HCT116 (cell line): ENCODE measurements at regions not wholly inside any gene's neighbourhood (a gene's known extent, or its start where the extent isn't known, plus 50 kb on each side); places are given as distances from the start of the nearest gene placed in this dataset.

Experiments used
- ATAC-seq: fragments of 200-7000 bp; cut with Tn5 transposase; 2 replicates; pipeline ENCODE4 v1.9.1; 2020; ENCODE audit warnings: mild to moderate bottlenecking, moderate library complexity
- BruUV-seq: library from RNA; stranded (reverse); fragments of 400-500 nt; replicated peaks from 2 replicates; lab custom pipeline; 2021; lab: Mats Ljungman, UMichigan
- CTCF ChIA-PET: fragments of 300-600 bp; sonication (Branson Sonifier 250); formaldehyde crosslinking; loops from one replicate; lab custom pipeline; 2021; ENCODE audit warnings: antibody characterized with exemption; lab: Charles Lee
- POLR2A ChIA-PET: fragments of 300-600, 350-600 bp; sonication (Branson Sonifier 250); formaldehyde crosslinking; loops from one replicate; lab custom pipeline; 2021; ENCODE audit warnings: antibody characterized with exemption; lab: Charles Lee
- RAD21 ChIA-PET, 2 experiments: fragments of 300-600 bp; sonication (Branson Sonifier 250); formaldehyde crosslinking; loops; one replicate each; lab custom pipeline; 2023; ENCODE audit warnings: low total read pairs in 2 of 2; ENCODE audit not compliant: uncharacterized antibody in 2 of 2, unreplicated experiment in 2 of 2, low non-redundant PET in 1 of 2; lab: Charles Lee
- DNase-seq: peaks from one replicate; pipeline ENCODE4 v3.0.0-alpha.2; 2010; ENCODE audit warnings: low read depth, low spot score
- H2AFZ ChIP-seq: fragments of 200-600 bp; shearing (Covaris generic), sonication (generic); 2 replicates; pipeline ENCODE4 v1.6.1; 2017; ENCODE audit warnings: low read depth, mixed run types, mixed read lengths, antibody characterized with exemption, low read length; ENCODE audit not compliant: poor library complexity, severe bottlenecking
- H3K27ac ChIP-seq: 2 replicates; pipeline ENCODE4 v1.5.1; 2012; ENCODE audit warnings: low read depth, low read length
- H3K27me3 ChIP-seq: fragments of 200-600 bp; sonication (generic); 2 replicates; pipeline ENCODE4 v1.6.1; 2016; ENCODE audit warnings: mixed run types, low read length, mixed read lengths; ENCODE audit not compliant: insufficient read depth
- H3K36me3 ChIP-seq, 2 experiments: fragments of 200-500 bp in 1 of 2; fragments of 200-600 bp in 1 of 2; sonication (Bioruptor generic) in 1 of 2; sonication (generic) in 1 of 2; 2 replicates each; pipeline versions ENCODE4 v1.5.1 to v1.6.1; 2014 to 2016; ENCODE audit warnings: low read length in 2 of 2, inconsistent platforms in 1 of 2, mixed read lengths in 1 of 2, mixed run types in 1 of 2; ENCODE audit not compliant: insufficient read depth in 2 of 2, control insufficient read depth in 1 of 2
- H3K4me1 ChIP-seq, 2 experiments: fragments of 200-600 bp in 1 of 2; sonication (generic) in 1 of 2; 2 replicates each; pipeline versions ENCODE4 v1.5.1 to v1.6.1; 2012 to 2017; ENCODE audit warnings: low read length in 2 of 2, inconsistent platforms in 1 of 2, mild to moderate bottlenecking in 1 of 2, mixed read lengths in 1 of 2, mixed run types in 1 of 2, moderate library complexity in 1 of 2; ENCODE audit not compliant: insufficient read depth in 2 of 2, control insufficient read depth in 1 of 2
- H3K4me2 ChIP-seq: fragments of 200-600 bp; sonication (generic); 2 replicates; pipeline ENCODE4 v1.6.1; 2017; ENCODE audit warnings: mixed run types, low read length, mixed read lengths
- H3K4me3 ChIP-seq, 2 experiments: fragments of 200-600 bp in 1 of 2; sonication (generic) in 1 of 2; replicated peaks in 1 of 2; 2 replicates each; pipeline ENCODE4 v1.5.1; 2011 to 2016; ENCODE audit warnings: low read length in 2 of 2, control low read depth in 1 of 2, low read depth in 1 of 2, mild to moderate bottlenecking in 1 of 2, mixed read lengths in 1 of 2, mixed run types in 1 of 2
- H3K79me2 ChIP-seq: fragments of 200-600 bp; sonication (generic); 2 replicates; pipeline ENCODE4 v1.6.1; 2017; ENCODE audit warnings: mild to moderate bottlenecking, mixed run types, low read length, moderate library complexity, mixed read lengths; ENCODE audit not compliant: insufficient read depth
- H3K9ac ChIP-seq: fragments of 200-600 bp; sonication (generic); 2 replicates; pipeline ENCODE4 v1.6.1; 2016; ENCODE audit warnings: low read length, mixed read lengths
- H3K9me2 ChIP-seq: fragments of 200-600 bp; sonication (generic), shearing (Covaris generic); 2 replicates; pipeline ENCODE4 v1.6.1; 2017; ENCODE audit warnings: mixed run types, mild to moderate bottlenecking, moderate library complexity; ENCODE audit not compliant: insufficient read depth
- H3K9me3 ChIP-seq, 2 experiments: fragments of 200-500 bp in 1 of 2; fragments of 200-600 bp in 1 of 2; sonication (Bioruptor generic) in 1 of 2; sonication (generic) in 1 of 2; 2 replicates each; pipeline ENCODE4 v1.6.1; 2014 to 2017; ENCODE audit warnings: low read length in 2 of 2, mixed read lengths in 2 of 2, inconsistent platforms in 1 of 2, low read depth in 1 of 2, mild to moderate bottlenecking in 1 of 2, mixed run types in 1 of 2, moderate library complexity in 1 of 2; ENCODE audit not compliant: control insufficient read depth in 1 of 2, insufficient read depth in 1 of 2
- H4K20me1 ChIP-seq: fragments of 200-600 bp; sonication (generic), shearing (Covaris generic); 2 replicates; pipeline ENCODE4 v1.6.1; 2017; ENCODE audit warnings: mixed run types, mild to moderate bottlenecking, moderate library complexity; ENCODE audit not compliant: insufficient read depth
- CBX3 ChIP-seq: IDR thresholded peaks from 2 replicates; pipeline ENCODE4 v1.6.1; 2012; ENCODE audit warnings: low read depth
- CEBPB ChIP-seq: IDR thresholded peaks from 2 replicates; pipeline ENCODE4 v1.6.1; 2012; ENCODE audit warnings: low read depth
- EGR1 ChIP-seq: IDR thresholded peaks from 2 replicates; pipeline ENCODE4 v1.6.1; 2012; ENCODE audit warnings: low read depth
- ELF1 ChIP-seq: IDR thresholded peaks from 2 replicates; pipeline ENCODE4 v1.6.1; 2012; ENCODE audit warnings: low read depth, borderline replicate concordance
- EZH2 ChIP-seq: fragments of 200-600 bp; sonication (generic); IDR thresholded peaks from 2 replicates; pipeline ENCODE4 v1.6.1; 2017; ENCODE audit warnings: antibody characterized with exemption, mixed run types
- JUND ChIP-seq: IDR thresholded peaks from 2 replicates; pipeline ENCODE4 v1.6.1; 2012
- POLR2A ChIP-seq: IDR thresholded peaks from 2 replicates; pipeline ENCODE4 v1.7.0; 2011; ENCODE audit warnings: borderline replicate concordance; ENCODE audit not compliant: insufficient read depth, insufficient read length; ENCODE audit errors: extremely low read depth
- POLR2AphosphoS5 ChIP-seq: IDR thresholded peaks from 2 replicates; pipeline ENCODE4 v1.6.1; 2011; ENCODE audit warnings: mild to moderate bottlenecking, low read depth, low read length, moderate library complexity
- RAD21 ChIP-seq: IDR thresholded peaks from 2 replicates; pipeline ENCODE4 v1.6.1; 2012; ENCODE audit warnings: low read depth, mild to moderate bottlenecking
- SP1 ChIP-seq: IDR thresholded peaks from 2 replicates; pipeline ENCODE4 v1.6.1; 2012; ENCODE audit warnings: low read depth
- SRF ChIP-seq: IDR thresholded peaks from 2 replicates; pipeline ENCODE4 v1.6.1; 2012; ENCODE audit warnings: low read depth
- TCF7L2 ChIP-seq: IDR thresholded peaks from 2 replicates; pipeline ENCODE4 v1.7.0; 2011; ENCODE audit warnings: borderline replicate concordance, inconsistent platforms; ENCODE audit not compliant: insufficient read depth, insufficient read length; ENCODE audit errors: extremely low read depth
- ZFX ChIP-seq: fragments of 450-650 bp; IDR thresholded peaks from 2 replicates; pipeline ENCODE4 v1.6.1; 2017
- ZNF274 ChIP-seq: fragments of 200-500 bp; sonication (Bioruptor generic); IDR thresholded peaks from 2 replicates; pipeline ENCODE4 v1.6.1; 2014; ENCODE audit warnings: mild to moderate bottlenecking, low read depth, low read length, inconsistent platforms
- intact Hi-C: fragments of 100-400 bp; cut with micrococcal nuclease; formaldehyde crosslinking; loops from 2 replicates; pipeline ENCODE4 v1.10.0; 2022
- TF ChIP-seq, protein P1 (sequence below): IDR thresholded peaks from 2 replicates; pipeline ENCODE4 v1.6.1; 2012
- TF ChIP-seq, protein P2 (sequence below): IDR thresholded peaks from 2 replicates; pipeline ENCODE4 v1.6.1; 2012
- TF ChIP-seq, protein P3 (sequence below): IDR thresholded peaks from 2 replicates; pipeline ENCODE4 v1.6.1; 2012; ENCODE audit warnings: low read depth

- no peaks in the 10 kb centered on the region for H4K20me1 ChIP-seq
- no peak overlapping the region for H3K9ac ChIP-seq
- no peak overlapping the region for H3K27ac ChIP-seq
- intact Hi-C loops = no loop called here
- no peaks in the 10 kb centered on the region for H3K4me1 ChIP-seq
- H3K27me3 ChIP-seq = peaks cover 22% of the 10 kb centered on the region
- H2AFZ ChIP-seq = no peak overlapping the region
- ChIA-PET POLR2A (no interaction called here), CTCF (no interaction called here), RAD21 (no interaction called here)
- H3K36me3 ChIP-seq = no peaks in the 10 kb centered on the region
- no peak for DNase-seq
- no peak overlapping the region for H3K4me3 ChIP-seq
- H3K9me3 ChIP-seq = no peaks in the 10 kb centered on the region
- H3K9me2 ChIP-seq = no peaks in the 10 kb centered on the region
- TF ChIP-seq CEBPB (no peak), JUND (no peak), SP1 (no peak), ZNF274 (no peak), TCF7L2 (no peak), RAD21 (no peak), EZH2 (no peak)
- TF ChIP-seq, all 23 proteins: peak for 0
- no peak for ATAC-seq
- no peak overlapping the region for H3K4me2 ChIP-seq
- no TSS peak for BruUV-seq
- no peaks in the 10 kb centered on the region for H3K79me2 ChIP-seq
These were observed 215.3 kb downstream of the SEC16B start for GRCh38 chr1:177754603-177755002.

DNA sequence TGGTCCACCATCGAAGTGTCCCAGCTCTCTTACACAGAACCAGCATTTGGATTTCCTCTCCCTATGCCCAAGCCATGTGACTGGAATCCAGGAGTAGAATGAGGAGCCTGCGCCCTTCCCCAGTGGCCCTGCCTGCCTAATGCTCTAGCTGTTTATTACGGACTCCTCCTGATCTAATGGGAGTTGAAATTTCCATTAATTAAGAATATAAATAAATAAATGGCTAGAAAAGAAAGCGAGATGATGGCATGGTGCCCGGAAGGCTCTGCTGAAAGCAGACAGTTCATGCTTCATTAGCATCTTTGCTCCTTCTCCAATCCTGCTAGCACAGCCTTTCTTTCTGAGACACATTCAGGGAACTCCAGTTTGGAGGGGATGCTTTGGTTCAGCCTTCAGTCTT lies 216.2 kb downstream of the SEC16B start:
- Histone ChIP-seq H3K4me2 (no peak overlapping the region), H3K9me2 (no peaks in the 10 kb centered on the region), H3K9me3 (no peaks in the 10 kb centered on the region), H3K79me2 (no peaks in the 10 kb centered on the region), H4K20me1 (no peaks in the 10 kb centered on the region), H3K9ac (no peak overlapping the region), H3K27ac (no peak overlapping the region), H3K27me3 (peaks cover 22% of the 10 kb centered on the region), H3K4me1 (no peaks in the 10 kb centered on the region), H2AFZ (no peak overlapping the region), H3K4me3 (no peak overlapping the region), H3K36me3 (no peaks in the 10 kb centered on the region)
- no peak for DNase-seq
- POLR2A ChIA-PET = no interaction called here
- intact Hi-C loops = no loop called here
- BruUV-seq = no TSS peak
- TF ChIP-seq, protein P1, sequence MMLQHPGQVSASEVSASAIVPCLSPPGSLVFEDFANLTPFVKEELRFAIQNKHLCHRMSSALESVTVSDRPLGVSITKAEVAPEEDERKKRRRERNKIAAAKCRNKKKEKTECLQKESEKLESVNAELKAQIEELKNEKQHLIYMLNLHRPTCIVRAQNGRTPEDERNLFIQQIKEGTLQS = no peak
- TF ChIP-seq EZH2 = no peak
- no peak for TF ChIP-seq SP1
- no peak for TF ChIP-seq EGR1
- no peak for TF ChIP-seq POLR2A
- TF ChIP-seq POLR2AphosphoS5 = no peak
- TF ChIP-seq SRF = no peak
- TF ChIP-seq, protein P2, sequence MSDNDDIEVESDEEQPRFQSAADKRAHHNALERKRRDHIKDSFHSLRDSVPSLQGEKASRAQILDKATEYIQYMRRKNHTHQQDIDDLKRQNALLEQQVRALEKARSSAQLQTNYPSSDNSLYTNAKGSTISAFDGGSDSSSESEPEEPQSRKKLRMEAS = no peak
- TF ChIP-seq ZFX = no peak
- no peak for TF ChIP-seq CEBPB
- no peak for TF ChIP-seq ELF1
- TF ChIP-seq, protein P3, sequence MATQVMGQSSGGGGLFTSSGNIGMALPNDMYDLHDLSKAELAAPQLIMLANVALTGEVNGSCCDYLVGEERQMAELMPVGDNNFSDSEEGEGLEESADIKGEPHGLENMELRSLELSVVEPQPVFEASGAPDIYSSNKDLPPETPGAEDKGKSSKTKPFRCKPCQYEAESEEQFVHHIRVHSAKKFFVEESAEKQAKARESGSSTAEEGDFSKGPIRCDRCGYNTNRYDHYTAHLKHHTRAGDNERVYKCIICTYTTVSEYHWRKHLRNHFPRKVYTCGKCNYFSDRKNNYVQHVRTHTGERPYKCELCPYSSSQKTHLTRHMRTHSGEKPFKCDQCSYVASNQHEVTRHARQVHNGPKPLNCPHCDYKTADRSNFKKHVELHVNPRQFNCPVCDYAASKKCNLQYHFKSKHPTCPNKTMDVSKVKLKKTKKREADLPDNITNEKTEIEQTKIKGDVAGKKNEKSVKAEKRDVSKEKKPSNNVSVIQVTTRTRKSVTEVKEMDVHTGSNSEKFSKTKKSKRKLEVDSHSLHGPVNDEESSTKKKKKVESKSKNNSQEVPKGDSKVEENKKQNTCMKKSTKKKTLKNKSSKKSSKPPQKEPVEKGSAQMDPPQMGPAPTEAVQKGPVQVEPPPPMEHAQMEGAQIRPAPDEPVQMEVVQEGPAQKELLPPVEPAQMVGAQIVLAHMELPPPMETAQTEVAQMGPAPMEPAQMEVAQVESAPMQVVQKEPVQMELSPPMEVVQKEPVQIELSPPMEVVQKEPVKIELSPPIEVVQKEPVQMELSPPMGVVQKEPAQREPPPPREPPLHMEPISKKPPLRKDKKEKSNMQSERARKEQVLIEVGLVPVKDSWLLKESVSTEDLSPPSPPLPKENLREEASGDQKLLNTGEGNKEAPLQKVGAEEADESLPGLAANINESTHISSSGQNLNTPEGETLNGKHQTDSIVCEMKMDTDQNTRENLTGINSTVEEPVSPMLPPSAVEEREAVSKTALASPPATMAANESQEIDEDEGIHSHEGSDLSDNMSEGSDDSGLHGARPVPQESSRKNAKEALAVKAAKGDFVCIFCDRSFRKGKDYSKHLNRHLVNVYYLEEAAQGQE = no peak
- no peak for TF ChIP-seq CBX3
- RAD21 ChIA-PET = no interaction called here
- ATAC-seq = no peak
- CTCF ChIA-PET = no interaction called here
